Fibroblast of skin of left quadriceps (primary cell): ENCODE measurements at regions not wholly inside any gene's neighbourhood (a gene's known extent, or its start where the extent isn't known, plus 50 kb on each side); places are given as distances from the start of the nearest gene placed in this dataset.

Source experiments
- DNase-seq, 2 experiments: peaks; one replicate each; pipeline ENCODE4 v3.0.0-alpha.2; 2013; ENCODE audit warnings: low read depth in 2 of 2

DNA sequence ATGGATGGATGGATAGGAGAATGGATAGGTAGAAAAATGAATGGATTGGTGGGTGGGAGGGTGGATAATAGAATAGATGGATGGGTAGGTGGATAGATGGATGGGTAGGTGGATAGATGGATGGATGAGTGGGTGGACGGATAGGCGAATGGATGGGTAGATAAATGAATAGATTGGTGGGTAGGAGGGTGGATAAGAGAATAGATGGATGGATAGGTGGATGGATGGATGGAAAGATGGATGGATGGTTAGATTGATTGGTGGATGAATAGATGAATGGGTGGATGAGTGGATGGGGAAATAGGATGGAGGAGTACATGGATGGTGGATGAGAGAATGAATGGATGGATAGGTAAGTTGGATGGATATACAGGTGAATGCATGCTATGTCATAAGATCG lies 110.5 kb downstream of the CEBPB start:
- DNase-seq, result no peak

DNA sequence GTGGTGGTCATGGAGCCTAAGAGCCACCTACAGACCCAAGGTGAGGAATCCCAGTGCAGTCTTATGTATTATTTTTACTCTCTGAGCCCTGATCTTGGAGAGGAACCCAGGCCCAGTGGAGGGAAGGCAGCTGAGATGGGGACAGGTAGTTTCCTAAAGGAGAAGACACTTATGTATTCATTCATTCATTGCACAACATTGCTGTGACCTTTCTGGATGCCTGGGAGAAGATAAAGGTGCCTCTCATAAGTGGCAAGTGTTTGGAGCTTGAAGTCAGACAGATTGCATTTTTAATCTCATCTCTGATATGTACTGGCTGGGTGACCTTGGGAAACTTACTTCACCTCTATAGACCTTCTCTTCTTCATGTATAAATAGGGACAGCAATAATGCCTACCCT lies 111.1 kb downstream of the CEBPB start:
- no peak for DNase-seq

GRCh38 chr20:50302341-50303057 lies 111.9 kb downstream of the CEBPB start:
- no peak for DNase-seq

DNA sequence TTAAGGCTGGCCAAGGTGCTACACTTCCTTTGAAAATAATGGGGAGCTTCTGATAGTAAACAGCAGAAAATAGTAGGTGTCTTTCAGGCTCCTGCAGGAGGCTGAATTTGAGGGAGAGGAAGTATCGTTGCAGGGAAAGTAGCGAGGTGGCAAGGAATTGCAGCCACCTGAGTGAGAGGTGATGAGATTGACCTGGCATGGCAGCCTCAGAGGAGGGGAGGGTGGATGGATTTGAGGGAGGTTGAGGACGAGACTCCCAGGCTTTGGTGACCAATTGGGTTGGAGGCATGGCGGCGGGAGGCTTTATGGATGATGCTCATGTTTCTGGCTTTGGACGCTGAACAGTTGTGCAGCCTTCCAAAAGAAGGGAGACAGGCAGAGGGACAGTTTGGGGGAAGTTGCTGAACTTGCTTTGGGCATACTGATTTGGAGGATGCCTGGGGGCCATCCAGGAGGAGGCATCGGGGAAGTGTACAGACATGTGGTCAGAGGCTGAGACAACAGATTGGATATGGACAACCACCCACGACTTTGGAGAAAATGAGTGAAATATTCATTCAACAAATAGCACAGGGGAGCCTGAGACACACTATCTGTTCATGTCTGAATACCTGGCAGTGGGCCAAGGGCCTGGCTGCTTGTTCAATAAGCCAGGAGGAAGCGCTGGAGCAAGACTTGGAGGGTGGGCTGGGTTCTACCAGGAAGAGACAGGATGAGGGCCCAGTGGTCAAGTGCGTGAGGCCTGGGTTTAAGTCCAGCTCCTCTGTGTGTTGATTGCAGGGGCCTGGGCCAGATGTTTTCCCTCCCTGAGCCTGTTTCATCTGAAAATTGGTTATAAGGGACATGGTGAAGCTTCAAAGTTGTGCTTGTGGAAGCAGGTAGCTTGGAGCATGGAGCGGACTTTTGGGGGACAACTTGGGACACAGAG lies 113.2 kb downstream of the CEBPB start:
- DNase-seq, result peak; percentile 77 to 80

DNA sequence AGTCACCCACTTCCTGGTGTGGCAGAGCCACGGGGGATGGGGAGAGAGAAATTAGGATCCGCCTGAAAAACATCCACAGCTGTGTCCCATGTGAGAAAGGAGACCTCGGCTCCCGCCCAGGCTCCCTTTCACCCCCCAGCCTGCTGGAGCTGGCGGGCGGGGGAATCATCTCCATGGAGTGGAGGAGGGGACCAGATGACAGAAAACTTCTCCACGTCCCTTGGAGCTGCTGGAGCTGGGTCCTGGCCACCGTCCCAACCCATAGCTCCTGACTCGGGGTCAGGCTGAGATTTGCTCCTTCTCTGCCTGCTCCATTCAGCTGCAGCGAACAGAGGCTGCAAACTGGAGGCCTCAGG lies 113.8 kb downstream of the CEBPB start:
- DNase-seq, result peak; percentile 90 to 92

GRCh38 chr20:50304923-50305635 lies 114.4 kb downstream of the CEBPB start:
- DNase-seq, result peak; percentile 85 to 86

DNA sequence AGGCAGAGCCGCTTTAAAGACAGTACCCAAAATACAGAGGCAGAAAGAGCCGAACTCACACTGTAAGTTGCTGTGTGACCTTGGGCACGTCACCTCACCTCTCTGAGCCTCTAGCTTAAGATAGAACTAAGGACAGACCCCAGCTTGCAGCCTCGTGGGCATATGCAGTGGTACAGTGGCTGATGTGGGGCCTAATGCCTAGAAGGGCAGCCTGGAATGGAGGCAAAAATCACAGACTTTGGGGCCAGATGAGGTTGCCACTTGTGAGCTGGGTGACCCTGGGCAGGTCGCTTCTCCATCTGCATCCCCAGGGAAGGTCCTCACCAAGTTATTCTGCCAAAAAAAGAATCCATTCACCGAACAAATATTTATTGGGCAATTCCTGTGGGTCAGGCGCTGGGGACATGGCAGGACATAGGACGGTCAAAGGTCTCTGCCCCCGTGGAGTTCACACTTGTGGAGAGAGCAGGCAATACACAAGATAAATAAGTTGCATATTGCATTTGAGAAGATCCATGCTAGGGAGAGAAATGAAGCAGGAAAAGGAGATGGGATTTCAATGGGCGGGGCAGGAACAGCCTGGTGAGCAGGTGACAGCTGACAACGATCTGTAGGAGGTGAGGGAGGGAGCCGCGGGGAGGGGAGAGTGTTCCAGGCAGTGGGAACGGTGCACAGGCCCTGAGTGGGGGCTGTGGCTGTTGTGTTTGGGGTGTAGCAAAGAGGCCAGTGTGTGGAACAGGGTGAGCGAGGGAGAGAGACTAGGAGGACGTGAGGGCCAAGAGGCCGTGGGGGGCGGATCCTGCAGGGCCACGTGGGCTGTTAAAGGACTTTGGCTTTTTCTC lies 115.2 kb downstream of the CEBPB start:
- DNase-seq, result no peak

DNA sequence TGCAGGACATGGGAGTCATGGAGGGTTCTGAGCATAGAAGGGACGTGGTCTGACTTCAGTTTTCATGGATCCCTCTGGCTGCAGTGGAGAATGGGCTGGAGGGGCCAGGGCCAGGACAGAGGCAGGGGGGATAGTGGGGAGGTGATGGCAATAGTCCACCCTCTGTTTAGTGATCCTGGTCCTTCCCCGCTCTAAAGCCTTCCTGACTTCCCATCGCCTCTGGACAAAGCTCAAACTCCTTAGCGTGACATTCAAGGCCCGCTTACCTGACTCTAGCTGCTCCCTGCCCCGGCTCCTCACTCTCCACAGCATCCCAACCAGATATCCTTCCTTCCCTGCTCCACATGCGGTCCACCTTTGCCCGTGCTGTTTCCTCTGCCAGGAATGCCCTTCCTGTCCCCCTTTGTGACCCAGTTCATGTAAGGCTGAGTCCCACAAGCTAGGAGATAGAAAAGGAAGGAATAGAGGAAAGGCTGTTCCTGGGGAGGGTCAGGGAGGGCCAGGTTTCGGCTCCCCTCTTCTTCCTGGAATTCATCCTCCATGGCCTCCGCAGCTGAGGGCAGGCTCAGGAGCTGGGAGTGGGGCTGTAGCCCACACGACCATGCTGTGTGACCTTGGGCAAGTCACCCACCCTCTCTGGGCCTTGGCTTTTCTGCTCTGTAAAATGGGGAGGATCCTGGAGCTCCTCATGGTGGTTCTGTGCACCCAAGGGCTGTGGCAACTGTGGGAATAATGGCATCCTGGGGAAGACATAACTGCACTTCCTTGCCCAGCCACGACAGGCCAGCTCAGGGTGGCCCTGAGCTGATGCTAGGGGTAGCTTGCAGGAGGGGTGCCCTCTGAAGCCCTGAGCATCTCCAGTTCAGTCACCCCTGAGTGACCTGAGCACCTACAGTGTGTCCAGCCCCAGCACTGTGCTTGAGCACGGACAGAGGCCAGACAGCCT lies 116.1 kb downstream of the CEBPB start:
- DNase-seq, result no peak

DNA sequence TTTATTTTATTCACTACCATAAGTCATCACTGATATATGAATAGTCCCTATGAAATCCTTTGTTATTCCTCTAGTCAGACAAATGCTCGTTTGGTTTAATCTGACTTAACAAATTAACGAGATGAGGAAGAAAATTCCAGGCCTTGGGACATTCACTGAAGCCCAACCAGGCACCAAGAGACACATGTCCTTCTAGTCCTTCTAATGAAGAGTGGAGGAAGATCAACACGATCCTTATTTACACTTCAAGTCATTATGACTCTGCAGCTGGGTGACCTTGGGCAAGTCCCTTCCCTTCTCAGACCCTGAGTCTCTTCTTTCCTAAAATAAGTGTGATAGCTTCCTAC lies 117.5 kb downstream of the CEBPB start:
- DNase-seq, result no peak

DNA sequence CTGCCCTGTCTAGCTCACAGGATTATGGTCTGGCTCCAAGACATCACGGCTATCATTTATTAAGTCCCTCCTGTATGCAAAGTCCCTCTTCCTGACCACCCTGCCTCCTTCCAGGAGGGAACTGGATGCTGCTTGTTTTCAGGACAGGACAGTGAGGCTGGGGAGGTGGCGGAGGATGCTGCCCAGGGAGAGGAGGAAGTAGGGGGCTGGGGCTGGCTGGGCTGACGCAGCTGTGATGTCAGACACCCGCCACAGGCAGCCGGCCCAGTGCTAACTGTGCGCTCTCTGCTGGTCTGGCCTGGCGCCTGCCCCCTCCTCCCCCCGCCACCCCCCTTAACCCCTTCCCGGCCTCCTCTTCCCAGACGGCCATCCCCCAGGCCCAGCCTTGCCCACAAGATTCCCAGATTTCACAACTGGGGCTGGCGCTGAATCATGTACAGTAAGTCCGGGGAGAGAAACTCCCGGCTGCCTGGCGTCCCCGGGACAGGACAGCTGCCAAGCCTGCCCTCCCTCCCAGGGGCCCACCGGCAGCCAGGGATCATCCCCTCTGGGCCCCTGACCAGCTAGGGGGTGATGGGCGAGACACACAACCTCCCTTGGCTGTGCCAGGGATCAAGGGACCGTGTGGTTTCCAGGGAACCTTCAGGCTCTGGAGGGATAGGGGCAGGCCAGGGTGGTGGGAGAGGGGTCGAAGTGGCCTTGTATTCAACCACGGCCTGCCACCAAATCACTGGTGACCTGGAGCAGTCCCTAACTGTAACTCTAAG lies 118.1 kb downstream of the CEBPB start:
- DNase-seq, result peak; percentile 97 to 98

- no peak for DNase-seq
These were observed 118.7 kb downstream of the CEBPB start for GRCh38 chr20:50309280-50309763.

DNA sequence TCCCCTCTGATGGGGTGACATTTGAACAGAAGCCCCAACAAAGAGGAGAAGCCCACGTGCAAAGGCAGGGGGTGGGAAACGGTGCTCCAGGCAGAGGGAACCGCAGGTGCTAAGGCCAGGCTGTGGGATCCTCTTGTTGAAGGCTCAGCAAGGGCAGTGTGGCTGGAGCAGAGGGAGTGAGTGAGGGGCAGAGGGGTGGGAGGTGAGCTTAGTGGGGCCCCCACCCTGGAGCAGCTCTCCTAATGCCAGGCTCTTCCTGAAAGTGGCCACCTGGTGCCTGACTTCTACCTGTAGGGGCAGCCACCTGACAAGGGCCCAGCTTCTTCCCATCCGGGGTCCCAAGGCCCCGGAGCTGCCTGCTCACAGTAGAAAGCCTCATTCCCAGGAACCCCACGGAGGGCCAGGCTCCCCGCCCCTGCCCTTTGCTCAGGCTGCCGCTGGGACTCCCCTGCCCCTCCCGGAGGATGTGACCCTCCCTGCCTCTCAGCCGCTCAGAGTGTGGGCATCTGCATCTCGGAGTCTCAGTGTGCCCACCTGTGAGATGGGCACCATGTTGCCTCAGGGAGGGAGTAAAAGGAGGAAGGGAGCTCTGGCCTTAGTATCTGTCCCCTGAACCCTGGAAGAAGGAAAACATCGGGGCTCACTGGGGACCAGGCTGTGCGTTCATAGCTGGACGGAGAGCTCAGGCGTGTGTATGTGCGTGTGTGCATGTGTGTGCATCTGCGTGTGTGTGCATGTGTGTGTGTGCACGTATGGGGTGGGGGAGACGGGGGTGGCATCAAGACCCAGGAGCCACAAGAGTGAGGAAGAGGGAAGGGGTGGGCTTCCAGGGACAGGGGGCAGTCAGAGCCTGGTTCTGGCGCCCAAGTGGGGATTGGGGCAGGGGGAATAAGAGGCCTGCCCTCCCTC lies 119.4 kb downstream of the CEBPB start:
- DNase-seq, result no peak

- no peak for DNase-seq
These were observed 120.0 kb downstream of the CEBPB start for GRCh38 chr20:50310673-50311051.

DNA sequence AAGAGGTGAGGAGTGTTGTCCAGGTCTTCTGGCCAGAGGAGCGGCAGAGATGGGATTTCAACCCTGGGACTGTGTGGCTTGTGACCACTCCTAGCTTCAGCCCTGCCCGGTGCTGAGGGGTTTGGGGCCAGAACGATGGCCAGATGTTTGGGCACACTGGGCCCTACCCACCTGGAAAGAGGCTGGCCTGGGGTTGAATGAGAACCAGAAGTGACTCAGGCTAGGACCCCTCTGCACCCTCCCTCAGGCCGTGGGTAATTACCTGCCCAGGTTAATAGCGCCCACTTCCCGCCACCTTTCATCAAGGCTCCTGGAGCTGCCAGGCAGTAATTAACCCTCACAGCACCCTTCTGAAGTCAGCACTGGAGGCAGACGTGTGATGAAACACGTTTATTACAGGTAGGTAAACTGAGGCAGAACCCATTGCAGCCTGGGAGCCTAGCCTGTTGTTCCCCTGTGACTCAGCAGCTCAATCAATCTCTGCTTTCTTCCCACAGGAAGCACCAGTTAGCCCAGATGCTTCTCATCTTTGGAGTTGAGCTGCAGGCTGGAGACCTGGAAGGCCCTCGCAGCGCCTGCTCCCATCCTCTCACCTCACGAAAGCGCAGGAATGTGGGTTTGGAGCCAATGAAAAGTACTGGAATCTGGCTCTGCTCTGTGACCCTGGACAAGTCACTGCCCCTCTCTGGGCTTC lies 120.8 kb downstream of the CEBPB start:
- DNase-seq, result no peak

GRCh38 chr20:50312002-50312681 lies 121.5 kb downstream of the CEBPB start:
- DNase-seq, result no peak

- DNase-seq, result peak in 1 of 2 experiments; percentile 78
These were observed 122.3 kb downstream of the CEBPB start for GRCh38 chr20:50312682-50313521.

- no peak for DNase-seq
These were observed 122.8 kb downstream of the CEBPB start for GRCh38 chr20:50313522-50313820.
